ENCODE measurements at regions not wholly inside any gene's neighbourhood (a gene's known extent, or its start where the extent isn't known, plus 50 kb on each side); places are given as distances from the start of the nearest gene placed in this dataset.
"Not testable (repeated sequence)": the region's sequence is repeated elsewhere in the genome, so short reads cannot be mapped to it uniquely, and the experiment has no call there.

DNA sequence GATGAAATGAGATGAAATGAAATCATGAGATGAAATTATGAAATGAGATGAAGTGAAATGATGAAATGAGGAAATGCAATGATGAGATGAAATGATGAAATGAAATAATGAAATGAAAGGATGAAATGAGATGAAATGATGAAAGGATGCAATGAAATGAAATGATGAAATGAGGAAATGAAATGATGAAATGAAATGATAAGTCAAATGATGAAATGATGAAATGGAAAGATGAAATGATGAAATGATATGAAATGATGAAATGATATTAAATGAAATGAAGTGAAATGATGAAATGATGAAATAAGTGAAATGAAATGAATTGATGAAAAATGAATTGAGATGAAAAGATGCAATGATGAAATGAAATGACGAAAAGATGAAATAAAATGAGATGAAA is 220.2 kb upstream of the VKORC1L1 start:
- H3K9me3 ChIP-seq; DNase-seq; in situ Hi-C loops (cut with MboI; ENCODE audit: low pct_ligation_motif_present in 1 of 4, low pct_unique_long_range_greater_than_20kb in 1 of 4, low sequenced_read_pairs in 3 of 4); intact Hi-C loops (cut with DNase I; ENCODE audit: low total_unique reads); H3K27me3 ChIP-seq; H3K36me3 ChIP-seq; H3K4me1 ChIP-seq; H3K4me3 ChIP-seq; H3K27ac ChIP-seq: not testable (repeated sequence)
- no CpG with 5 or more reads among the region's 1 CpG for WGBS, 2 donors (ENCODE audit: low coverage in 1 of 2)

DNA sequence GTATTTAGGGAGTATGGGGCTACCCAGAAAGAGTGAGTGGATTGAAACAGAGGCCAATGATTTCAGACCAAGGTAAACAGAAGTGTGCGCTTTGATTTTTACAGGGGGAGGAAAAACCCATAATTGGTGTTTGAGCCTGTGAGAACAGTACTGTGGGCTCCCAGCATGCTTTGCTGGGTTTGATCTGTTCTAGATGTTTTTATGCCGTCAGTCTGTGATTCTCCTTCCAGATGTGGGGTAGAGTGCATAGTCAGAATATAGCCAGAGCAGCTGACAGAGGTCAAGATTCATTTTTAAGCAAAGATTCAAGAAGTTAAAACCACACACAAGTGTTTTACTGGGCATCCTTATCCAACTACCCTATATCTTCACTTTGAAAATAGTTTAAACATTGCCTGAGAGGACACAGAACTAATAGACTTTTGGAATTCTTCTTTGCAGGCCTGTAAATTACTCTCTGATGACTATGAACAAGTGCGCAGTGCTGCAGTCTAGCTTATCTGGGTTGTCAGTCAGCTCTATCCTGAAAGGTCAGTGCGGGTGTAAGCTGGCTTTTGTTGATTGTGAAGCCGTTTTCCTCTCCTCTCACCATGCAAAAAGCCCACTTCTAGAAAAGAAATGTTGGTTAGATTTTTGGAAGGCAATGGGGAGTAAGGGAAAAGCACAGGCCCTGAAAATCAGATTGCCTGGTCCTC is 216.2 kb upstream of the VKORC1L1 start:
- H3K36me3 ChIP-seq; H3K27me3 ChIP-seq; H3K27ac ChIP-seq; DNase-seq; H3K4me1 ChIP-seq; H3K4me3 ChIP-seq; in situ Hi-C loops (cut with MboI; ENCODE audit: low pct_ligation_motif_present in 1 of 4, low pct_unique_long_range_greater_than_20kb in 1 of 4, low sequenced_read_pairs in 3 of 4); H3K9me3 ChIP-seq; intact Hi-C loops (cut with DNase I; ENCODE audit: low total_unique reads): not testable (repeated sequence)
- no CpG with 5 or more reads among the region's 5 CpGs for WGBS, 2 donors (ENCODE audit: low coverage in 1 of 2)

DNA sequence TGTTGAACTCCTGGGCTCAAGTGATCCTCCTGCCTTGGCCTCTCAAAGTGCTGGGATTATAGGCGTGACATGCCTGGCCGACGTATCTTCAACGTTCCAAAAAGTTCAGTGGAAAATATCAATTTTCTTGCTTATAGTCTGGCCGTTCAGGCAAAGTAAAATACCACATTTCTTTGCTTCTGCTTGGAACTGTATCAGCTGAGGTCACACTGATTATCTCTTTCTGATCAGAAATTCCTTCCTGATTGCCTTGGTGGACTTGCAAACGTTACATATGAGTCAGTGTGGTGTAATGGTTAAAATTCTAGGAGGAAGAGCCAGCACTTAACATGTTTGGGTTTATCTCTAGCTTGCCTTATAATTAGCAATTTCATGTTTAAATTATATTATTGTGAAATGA is 189.5 kb upstream of the VKORC1L1 start:
- H3K36me3 ChIP-seq; in situ Hi-C loops (cut with MboI; ENCODE audit: low pct_ligation_motif_present in 1 of 4, low pct_unique_long_range_greater_than_20kb in 1 of 4, low sequenced_read_pairs in 3 of 4); intact Hi-C loops (cut with DNase I; ENCODE audit: low total_unique reads); DNase-seq; H3K4me1 ChIP-seq; H3K27me3 ChIP-seq; H3K27ac ChIP-seq; H3K4me3 ChIP-seq; H3K9me3 ChIP-seq: not testable (repeated sequence)
- 76% methylated on average over 6 of the region's 6 CpGs; no CpG with 5 or more reads in 1 of the 2 donors for WGBS, 2 donors (ENCODE audit: low coverage in 1 of 2)

DNA sequence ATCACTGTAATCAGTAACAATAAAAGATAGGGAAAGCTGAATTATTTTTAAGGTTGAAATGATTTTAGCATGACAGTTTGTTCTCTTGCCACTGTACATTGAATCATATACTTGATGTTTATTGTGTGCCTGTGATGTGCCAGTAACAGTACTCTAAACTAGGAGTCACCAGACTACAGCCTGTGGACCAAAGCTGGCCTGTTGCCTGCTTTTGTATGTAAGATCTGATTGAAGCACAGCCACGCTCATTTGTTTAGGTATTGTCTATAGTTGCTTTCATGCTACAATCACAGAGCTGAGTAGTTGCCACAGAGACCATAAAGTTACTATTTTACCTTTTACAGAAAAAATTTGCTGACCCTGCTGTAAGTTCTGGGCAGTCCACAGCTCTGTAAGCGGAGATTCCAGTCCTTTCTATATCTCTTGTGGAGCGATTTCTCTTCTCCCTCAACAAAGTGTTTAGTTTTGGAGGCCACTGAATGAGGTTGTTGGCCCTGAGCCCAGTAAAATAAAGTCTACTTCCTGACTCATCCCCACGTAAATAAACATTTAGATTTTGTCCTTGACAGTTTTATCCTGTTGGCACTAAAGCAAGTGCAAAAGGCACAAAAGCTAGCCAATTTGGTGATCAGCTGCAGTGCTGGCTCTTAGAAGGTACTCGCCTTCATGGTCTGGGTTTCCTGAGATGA is 173.7 kb upstream of the VKORC1L1 start:
- H3K9me3 ChIP-seq; H3K27me3 ChIP-seq; H3K27ac ChIP-seq; intact Hi-C loops (cut with DNase I; ENCODE audit: low total_unique reads); H3K4me1 ChIP-seq; H3K4me3 ChIP-seq; DNase-seq; H3K36me3 ChIP-seq; in situ Hi-C loops (cut with MboI; ENCODE audit: low pct_ligation_motif_present in 1 of 4, low pct_unique_long_range_greater_than_20kb in 1 of 4, low sequenced_read_pairs in 3 of 4): not testable (repeated sequence)
- WGBS, 2 donors (ENCODE audit: low coverage in 1 of 2), result 33% methylated on average over 1 of the region's 5 CpGs; no CpG with 5 or more reads in 1 of the 2 donors

DNA sequence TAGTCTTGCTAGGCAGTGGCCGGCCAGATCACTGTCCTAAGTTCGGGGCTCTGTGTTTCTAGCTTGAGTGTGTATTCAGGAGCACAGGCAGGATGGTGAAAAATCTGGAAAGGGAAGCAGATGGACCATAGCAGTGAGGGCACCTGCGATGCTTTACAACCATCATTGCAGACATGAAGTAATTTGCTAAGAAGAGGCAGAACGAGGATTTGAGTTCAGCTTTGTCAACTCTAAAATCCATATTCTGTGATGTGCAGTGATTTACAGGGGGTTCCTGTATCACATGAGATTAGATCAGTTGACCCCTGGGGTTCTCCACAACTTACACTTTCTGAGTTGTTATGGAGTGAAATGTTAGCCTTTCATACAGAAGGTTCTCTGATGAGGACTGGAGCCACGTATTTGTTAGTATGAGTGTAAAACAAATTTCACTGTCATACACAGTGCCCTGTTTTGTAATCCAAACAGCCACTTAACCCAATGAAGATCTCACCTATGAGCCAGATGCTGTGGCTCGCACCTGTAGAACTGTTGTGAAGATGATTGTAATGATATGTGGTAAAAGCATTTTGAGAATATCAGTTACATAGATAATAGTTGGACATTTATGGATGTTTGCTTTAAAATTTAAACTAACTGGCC is 173.0 kb upstream of the VKORC1L1 start:
- H3K27ac ChIP-seq; H3K9me3 ChIP-seq; in situ Hi-C loops (cut with MboI; ENCODE audit: low pct_ligation_motif_present in 1 of 4, low pct_unique_long_range_greater_than_20kb in 1 of 4, low sequenced_read_pairs in 3 of 4); H3K27me3 ChIP-seq; H3K4me1 ChIP-seq; H3K36me3 ChIP-seq; H3K4me3 ChIP-seq; intact Hi-C loops (cut with DNase I; ENCODE audit: low total_unique reads); DNase-seq: not testable (repeated sequence)
- 44 to 60% methylated on average over 1 to 5 of the region's 6 CpGs for WGBS, 2 donors (ENCODE audit: low coverage in 1 of 2)

DNA sequence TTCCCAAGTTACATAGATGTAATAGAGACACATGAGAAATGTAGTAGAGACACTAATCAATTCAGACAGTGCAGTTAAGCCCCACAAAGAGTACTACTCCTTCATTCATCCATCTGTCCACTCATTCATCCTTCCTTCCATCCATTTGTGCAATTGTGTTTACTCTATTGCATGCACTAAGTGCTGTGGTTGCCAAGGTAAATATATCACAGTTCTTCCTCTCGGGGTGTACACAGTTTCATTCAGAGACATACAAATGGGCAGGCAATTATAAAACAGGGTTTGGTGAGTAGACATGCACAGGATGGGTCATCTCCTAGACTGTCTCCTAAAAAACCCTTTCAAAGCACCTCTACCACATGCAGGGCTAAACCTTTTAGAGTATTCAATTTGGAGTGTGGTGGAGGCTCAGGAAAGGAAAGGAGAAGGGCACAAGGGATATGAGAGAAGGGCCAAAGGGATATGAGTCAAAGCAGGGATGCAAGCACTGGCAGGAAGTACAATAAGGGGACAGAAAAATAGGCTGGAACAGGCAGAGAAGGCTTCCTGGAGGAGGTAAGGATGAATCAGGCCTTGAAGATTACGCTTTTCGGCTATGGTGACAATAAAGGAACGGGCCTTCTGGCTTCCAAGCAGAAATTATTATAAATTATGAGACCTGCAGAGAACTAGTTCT is 153.6 kb upstream of the VKORC1L1 start:
- H3K9me3 ChIP-seq; DNase-seq; intact Hi-C loops (cut with DNase I; ENCODE audit: low total_unique reads); H3K36me3 ChIP-seq; H3K27me3 ChIP-seq; H3K27ac ChIP-seq; in situ Hi-C loops (cut with MboI; ENCODE audit: low pct_ligation_motif_present in 1 of 4, low pct_unique_long_range_greater_than_20kb in 1 of 4, low sequenced_read_pairs in 3 of 4); H3K4me3 ChIP-seq; H3K4me1 ChIP-seq: not testable (repeated sequence)
- WGBS, 2 donors (ENCODE audit: low coverage in 1 of 2), result 97% methylated on average over 3 of the region's 4 CpGs; no CpG with 5 or more reads in 1 of the 2 donors

DNA sequence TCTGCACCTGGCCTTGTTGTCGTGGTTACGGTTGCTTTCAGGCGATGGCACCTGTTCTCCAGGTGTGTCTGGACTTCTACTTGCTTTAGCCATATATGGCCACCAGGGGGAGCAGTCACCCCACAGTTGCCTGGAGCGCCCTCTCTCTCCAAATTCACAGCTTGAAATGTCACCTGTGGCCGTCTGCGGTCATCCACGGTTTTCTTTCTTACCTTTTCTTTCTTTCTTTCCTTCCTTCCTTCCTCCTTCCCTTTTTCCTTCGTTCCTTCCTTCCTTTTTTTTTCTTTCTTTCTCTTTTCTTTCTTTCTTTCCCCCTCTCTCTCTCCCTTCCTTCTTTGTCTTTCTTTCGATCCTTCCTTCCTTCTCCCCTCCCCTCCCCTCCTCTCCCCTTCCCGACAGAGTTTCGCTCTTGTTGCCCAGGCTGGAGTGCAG is 150.5 kb upstream of the VKORC1L1 start:
- no peak overlapping the region for H3K4me3 ChIP-seq
- in situ Hi-C loops (cut with MboI; ENCODE audit: low pct_ligation_motif_present in 1 of 4, low pct_unique_long_range_greater_than_20kb in 1 of 4, low sequenced_read_pairs in 3 of 4) (no loop called here), intact Hi-C loops (cut with DNase I; ENCODE audit: low total_unique reads) (no loop called here)
- no peaks in the 10 kb centered on the region for H3K27me3 ChIP-seq
- H3K4me1 ChIP-seq, result no peaks in the 10 kb centered on the region
- H3K9me3 ChIP-seq, result no peaks in the 10 kb centered on the region
- TF ChIP-seq POLR2A (IDR thresholded peaks at IDR 0.05) (no peak), POLR2AphosphoS5 (IDR thresholded peaks at IDR 0.05) (no peak), EP300 (IDR thresholded peaks at IDR 0.05; ENCODE audit: low read depth) (no peak)
- TF ChIP-seq, protein P1, sequence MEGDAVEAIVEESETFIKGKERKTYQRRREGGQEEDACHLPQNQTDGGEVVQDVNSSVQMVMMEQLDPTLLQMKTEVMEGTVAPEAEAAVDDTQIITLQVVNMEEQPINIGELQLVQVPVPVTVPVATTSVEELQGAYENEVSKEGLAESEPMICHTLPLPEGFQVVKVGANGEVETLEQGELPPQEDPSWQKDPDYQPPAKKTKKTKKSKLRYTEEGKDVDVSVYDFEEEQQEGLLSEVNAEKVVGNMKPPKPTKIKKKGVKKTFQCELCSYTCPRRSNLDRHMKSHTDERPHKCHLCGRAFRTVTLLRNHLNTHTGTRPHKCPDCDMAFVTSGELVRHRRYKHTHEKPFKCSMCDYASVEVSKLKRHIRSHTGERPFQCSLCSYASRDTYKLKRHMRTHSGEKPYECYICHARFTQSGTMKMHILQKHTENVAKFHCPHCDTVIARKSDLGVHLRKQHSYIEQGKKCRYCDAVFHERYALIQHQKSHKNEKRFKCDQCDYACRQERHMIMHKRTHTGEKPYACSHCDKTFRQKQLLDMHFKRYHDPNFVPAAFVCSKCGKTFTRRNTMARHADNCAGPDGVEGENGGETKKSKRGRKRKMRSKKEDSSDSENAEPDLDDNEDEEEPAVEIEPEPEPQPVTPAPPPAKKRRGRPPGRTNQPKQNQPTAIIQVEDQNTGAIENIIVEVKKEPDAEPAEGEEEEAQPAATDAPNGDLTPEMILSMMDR (IDR thresholded peaks at IDR 0.05), result peak; percentile 48 to 82 (median 76)
- H3K27ac ChIP-seq, result no peak overlapping the region
- DNase-seq, result peak; percentile 75
- WGBS, 2 donors (ENCODE audit: low coverage in 1 of 2), result 23 to 30% methylated on average over 8 to 11 of the region's 11 CpGs
- H3K36me3 ChIP-seq, result no peaks in the 10 kb centered on the region

DNA sequence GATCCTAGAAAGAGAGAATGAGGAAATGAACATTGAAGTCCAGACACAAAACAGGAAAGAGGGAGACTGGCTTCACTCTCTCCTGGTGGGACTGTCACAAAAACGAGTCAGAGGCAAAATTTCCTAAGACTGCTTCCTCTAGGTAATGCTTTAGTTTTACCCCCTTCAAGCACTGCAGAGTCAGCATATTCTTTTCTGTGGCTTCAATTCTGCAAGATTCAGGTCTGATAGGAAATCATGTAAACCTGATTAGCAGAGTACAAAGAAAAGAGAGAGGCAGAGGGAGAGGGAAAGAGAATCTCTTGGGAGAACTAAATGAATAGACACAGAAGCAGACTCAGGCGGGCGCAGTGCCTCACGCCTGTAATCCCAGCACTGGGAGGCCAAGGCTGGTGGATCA is 145.7 kb upstream of the VKORC1L1 start:
- DNase-seq; H3K27me3 ChIP-seq; H3K27ac ChIP-seq; H3K4me3 ChIP-seq; H3K36me3 ChIP-seq; intact Hi-C loops (cut with DNase I; ENCODE audit: low total_unique reads); H3K9me3 ChIP-seq: not testable (repeated sequence)
- in situ Hi-C loops (cut with MboI; ENCODE audit: low pct_ligation_motif_present in 1 of 4, low pct_unique_long_range_greater_than_20kb in 1 of 4, low sequenced_read_pairs in 3 of 4), result loop anchor here in 2 of 4 donors (25.0 kb wide), 2 partner anchors 235 to 260 kb away; partner anchors contain the start of gene GUSB (in 1 of the 2)
- H3K4me1 ChIP-seq, result peaks cover 0 to 11% (median 0%) of the 10 kb centered on the region in 4 donors
- 90 to 91% methylated on average over 4 of the region's 4 CpGs for WGBS, 2 donors (ENCODE audit: low coverage in 1 of 2)

Measured in transverse colon (tissue), 4 donors.